Colonic mucosa (tissue), 4 donors: ENCODE measurements at regions not wholly inside any gene's neighbourhood (a gene's known extent, or its start where the extent isn't known, plus 50 kb on each side); places are given as distances from the start of the nearest gene placed in this dataset.

ENCODE experiments used
- DNase-seq: peaks from one replicate; pipeline ENCODE4 v3.0.0-alpha.2; 2020
- H3K27ac ChIP-seq: fragments of 200-600 bp; one replicate; pipeline ENCODE4 v1.8.0; 2021
- H3K27me3 ChIP-seq: fragments of 200-600 bp; one replicate; pipeline ENCODE4 v1.8.0; 2021
- H3K36me3 ChIP-seq: fragments of 200-600 bp; one replicate; pipeline ENCODE4 v1.8.0; 2021
- H3K4me1 ChIP-seq: fragments of 200-600 bp; one replicate; pipeline ENCODE4 v1.8.0; 2021; ENCODE audit warnings: mild to moderate bottlenecking
- H3K4me3 ChIP-seq: fragments of 200-600 bp; one replicate; pipeline ENCODE4 v1.8.0; 2021
- H3K9ac ChIP-seq, 2 donors: one replicate each; pipeline ENCODE4 v1.7.0; 2013; ENCODE audit warnings: control low read depth in 2 of 2, low read depth in 2 of 2, low read length in 2 of 2
- H3K9me3 ChIP-seq: fragments of 200-600 bp; one replicate; pipeline ENCODE4 v1.8.0; 2021
- CTCF ChIP-seq: fragments of 200-600 bp; IDR thresholded peaks from one replicate; pipeline ENCODE4 v1.8.0; 2022; ENCODE audit warnings: antibody characterized with exemption, mild to moderate bottlenecking
- intact Hi-C: fragments of 100-400 bp; cut with DNase I; formaldehyde crosslinking; loops from one replicate; pipeline ENCODE4 v1.14.1; 2022
- donor health status: healthy.
- donor health status: DM: no; HTN: no; CAD: no.
- donor health status: DM: no; HTN: no; CAD: no.

- Histone ChIP-seq H3K4me1 (no peaks in the 10 kb centered on the region), H3K9me3 (no peaks in the 10 kb centered on the region), H3K27me3 (no peaks in the 10 kb centered on the region), H3K27ac (no peak overlapping the region), H3K4me3 (no peak overlapping the region), H3K9ac (no peak overlapping the region), H3K36me3 (no peaks in the 10 kb centered on the region)
- intact Hi-C loops, result no loop called here
- no peak for DNase-seq
- no peak for TF ChIP-seq CTCF
These were observed 179.2 kb upstream of the POU3F1 start for GRCh38 chr1:38225745-38226144.

- intact Hi-C loops, result no loop called here
- Histone ChIP-seq H3K4me3 (no peak overlapping the region), H3K36me3 (no peaks in the 10 kb centered on the region), H3K27me3 (no peaks in the 10 kb centered on the region), H3K9me3 (no peaks in the 10 kb centered on the region), H3K4me1 (no peaks in the 10 kb centered on the region), H3K9ac (no peak overlapping the region), H3K27ac (no peak overlapping the region)
- DNase-seq, result no peak
- TF ChIP-seq CTCF, result no peak
These were observed 176.8 kb upstream of the POU3F1 start for GRCh38 chr1:38223391-38223790.

GRCh38 chr1:38222891-38223290, 176.3 kb upstream of the POU3F1 start:
- DNase-seq, result no peak
- intact Hi-C loops, result no loop called here
- Histone ChIP-seq H3K9me3 (no peaks in the 10 kb centered on the region), H3K27me3 (no peaks in the 10 kb centered on the region), H3K4me3 (no peak overlapping the region), H3K4me1 (no peaks in the 10 kb centered on the region), H3K9ac (no peak overlapping the region), H3K36me3 (no peaks in the 10 kb centered on the region), H3K27ac (no peak overlapping the region)
- TF ChIP-seq CTCF, result no peak

GRCh38 chr1:38221006-38221649, 174.5 kb upstream of the POU3F1 start:
- H3K9me3 ChIP-seq, result no peaks in the 10 kb centered on the region
- intact Hi-C loops, result no loop called here
- no peaks in the 10 kb centered on the region for H3K27me3 ChIP-seq
- TF ChIP-seq CTCF, result no peak
- H3K9ac ChIP-seq, result no peak overlapping the region
- H3K27ac ChIP-seq, result no peak overlapping the region
- H3K4me3 ChIP-seq, result no peak overlapping the region
- H3K36me3 ChIP-seq, result no peaks in the 10 kb centered on the region
- DNase-seq, result no peak
- no peaks in the 10 kb centered on the region for H3K4me1 ChIP-seq

- Histone ChIP-seq H3K9me3 (no peaks in the 10 kb centered on the region), H3K27ac (no peak overlapping the region), H3K36me3 (no peaks in the 10 kb centered on the region), H3K4me1 (no peaks in the 10 kb centered on the region), H3K27me3 (no peaks in the 10 kb centered on the region), H3K4me3 (no peak overlapping the region), H3K9ac (no peak overlapping the region)
- intact Hi-C loops, result no loop called here
- no peak for DNase-seq
- TF ChIP-seq CTCF, result no peak
These were observed 170.7 kb upstream of the POU3F1 start for GRCh38 chr1:38217316-38217715.
